ENCODE measurements at regions not wholly inside any gene's neighbourhood (a gene's known extent, or its start where the extent isn't known, plus 50 kb on each side); places are given as distances from the start of the nearest gene placed in this dataset.

DNA sequence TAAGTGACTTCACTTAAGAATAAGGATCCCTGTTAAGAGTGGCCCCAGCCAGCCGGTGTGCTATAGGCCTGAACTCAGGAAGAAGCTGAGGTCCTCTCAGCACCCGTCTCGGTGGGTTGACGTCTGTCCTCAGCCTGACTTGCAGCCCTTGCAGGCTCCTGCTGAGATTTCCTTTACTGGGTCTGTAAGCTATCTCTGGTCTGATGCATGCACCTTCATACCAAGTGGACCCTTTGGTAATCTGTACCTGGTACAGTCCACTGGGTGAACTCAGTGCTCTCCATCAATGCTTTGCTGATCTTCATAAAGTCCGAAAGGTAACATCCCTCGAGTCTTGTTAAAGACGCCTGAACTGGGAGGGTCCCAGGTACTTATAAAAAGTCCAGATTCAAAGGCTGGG is 212.0 kb upstream of the PPP2R3A start:
- no peaks in the 10 kb centered on the region for H3K4me1 ChIP-seq (replicated peaks in 1 of 2; ENCODE audit: control insufficient read depth in 2 of 2, insufficient read depth in 2 of 2, low read length in 2 of 2)
- H3K4me3 ChIP-seq, result no peak overlapping the region
- H3K9me1 ChIP-seq (ENCODE audit: control insufficient read depth, insufficient read depth, low read length), result no peaks in the 10 kb centered on the region
- H3K9ac ChIP-seq (ENCODE audit: insufficient read depth in 1 of 2, low read depth in 2 of 2, low read length in 2 of 2), result no peak overlapping the region
- DNase-seq (ENCODE audit: extremely low read depth in 1 of 4, low spot score in 3 of 4) (no peak), FAIRE-seq (no peak), ATAC-seq (no peak)
- intact Hi-C loops (cut with micrococcal nuclease) (no loop called here), in situ Hi-C loops (cut with MboI) (no loop called here)
- H3K27me3 ChIP-seq (ENCODE audit: control insufficient read depth in 2 of 2, insufficient read depth in 2 of 2, low read length in 2 of 2), result no peaks in the 10 kb centered on the region
- H3K9me3 ChIP-seq (replicated peaks; ENCODE audit: control insufficient read depth, insufficient read depth, low read depth, low read length), result no peaks in the 10 kb centered on the region
- no peak overlapping the region for H3K27ac ChIP-seq (ENCODE audit: extremely low read depth, low read depth, low read length)
- no peak for TF ChIP-seq RFX5 (IDR thresholded peaks at IDR 0.05; ENCODE audit: low read depth, low read length)
- TF ChIP-seq, protein P1, sequence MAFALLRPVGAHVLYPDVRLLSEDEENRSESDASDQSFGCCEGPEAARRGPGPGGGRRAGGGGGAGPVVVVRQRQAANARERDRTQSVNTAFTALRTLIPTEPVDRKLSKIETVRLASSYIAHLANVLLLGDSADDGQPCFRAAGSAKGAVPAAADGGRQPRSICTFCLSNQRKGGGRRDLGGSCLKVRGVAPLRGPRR (CRISPR knock-in tag; IDR thresholded peaks at IDR 0.05), result no peak
- no peak for TF ChIP-seq SMAD4 (CRISPR knock-in tag; conservative IDR thresholded peaks at IDR 0.05)
- TF ChIP-seq ERF (CRISPR knock-in tag; IDR thresholded peaks at IDR 0.05), result no peak
- no peak for TF ChIP-seq TGIF2 (CRISPR knock-in tag; IDR thresholded peaks at IDR 0.05)
- CTCF ChIA-PET (ENCODE audit: low intra/inter-chr PET ratio), result no interaction called here
- H3K36me3 ChIP-seq (ENCODE audit: control insufficient read depth, insufficient read depth, low read length), result no peaks in the 10 kb centered on the region
- H4K20me1 ChIP-seq (replicated peaks; ENCODE audit: control insufficient read depth, insufficient read depth, low read length), result no peaks in the 10 kb centered on the region
- no peaks in the 10 kb centered on the region for H3K79me2 ChIP-seq (ENCODE audit: control insufficient read depth, insufficient read depth, low read length)
- no peak overlapping the region for H3K4me2 ChIP-seq (ENCODE audit: insufficient read depth, low read length)
- H2AFZ ChIP-seq (ENCODE audit: low read depth, low read length), result no peak overlapping the region
- POLR2A ChIA-PET, result interaction anchor here (0.7 kb wide), 1 partner anchor 150 kb away, joined by 3 read pairs; no protein-coding TSS in a partner anchor
- WGBS (ENCODE audit: insufficient coverage, low coverage, missing lambda C conversion rate), result 3% methylated on average over 7 of the region's 7 CpGs
- BruUV-seq (replicated peaks), result no TSS peak

DNA sequence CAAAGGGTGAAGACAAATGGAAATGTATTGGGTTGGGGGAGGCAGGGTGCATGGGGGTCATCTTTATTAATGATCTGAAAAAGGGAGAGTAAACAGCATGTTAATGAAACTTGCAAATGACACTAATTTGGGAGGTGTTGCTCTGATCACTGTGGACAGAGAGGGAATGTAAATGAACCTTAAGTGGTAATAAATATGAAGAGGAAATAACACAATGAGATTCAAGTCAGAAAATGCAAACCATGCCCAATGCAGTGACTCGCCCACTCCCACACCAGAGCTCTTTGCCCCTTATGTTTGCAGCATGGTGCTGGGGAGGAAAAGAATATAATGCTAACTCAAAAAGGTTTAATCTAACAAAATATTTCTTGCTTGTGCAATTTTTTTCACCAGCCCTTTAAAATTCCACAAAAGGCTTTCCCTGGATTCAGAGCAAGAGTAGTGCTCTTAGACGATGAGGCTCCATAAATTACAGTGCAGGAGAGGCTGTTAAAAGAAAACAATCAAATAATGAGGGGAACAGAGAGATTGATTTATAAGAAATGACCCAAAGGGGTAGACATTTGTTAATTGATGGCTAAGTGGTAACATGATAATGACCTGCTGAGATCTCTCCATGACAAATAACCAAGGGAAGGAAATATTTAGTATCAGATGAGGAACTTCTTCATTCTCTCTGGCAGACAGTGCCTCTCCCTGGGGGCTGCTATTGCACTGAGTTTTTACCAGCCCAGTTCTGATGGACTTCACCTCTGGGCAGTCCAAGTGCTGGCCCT is 210.0 kb upstream of the PPP2R3A start:
- WGBS (ENCODE audit: insufficient coverage, low coverage, missing lambda C conversion rate), result 0% methylated on average over 2 of the region's 2 CpGs
- CTCF ChIA-PET (ENCODE audit: low intra/inter-chr PET ratio), result no interaction called here
- no peak for TF ChIP-seq ZNF124 (CRISPR knock-in tag; IDR thresholded peaks at IDR 0.05)
- TF ChIP-seq EP400 (IDR thresholded peaks at IDR 0.05), result no peak
- no peak for TF ChIP-seq SMAD2 (IDR thresholded peaks at IDR 0.05; ENCODE audit: low read depth, low read length)
- TF ChIP-seq, protein P2, sequence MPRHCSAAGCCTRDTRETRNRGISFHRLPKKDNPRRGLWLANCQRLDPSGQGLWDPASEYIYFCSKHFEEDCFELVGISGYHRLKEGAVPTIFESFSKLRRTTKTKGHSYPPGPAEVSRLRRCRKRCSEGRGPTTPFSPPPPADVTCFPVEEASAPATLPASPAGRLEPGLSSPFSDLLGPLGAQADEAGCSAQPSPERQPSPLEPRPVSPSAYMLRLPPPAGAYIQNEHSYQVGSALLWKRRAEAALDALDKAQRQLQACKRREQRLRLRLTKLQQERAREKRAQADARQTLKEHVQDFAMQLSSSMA (CRISPR knock-in tag; IDR thresholded peaks at IDR 0.05), result no peak
- TF ChIP-seq, protein P3, sequence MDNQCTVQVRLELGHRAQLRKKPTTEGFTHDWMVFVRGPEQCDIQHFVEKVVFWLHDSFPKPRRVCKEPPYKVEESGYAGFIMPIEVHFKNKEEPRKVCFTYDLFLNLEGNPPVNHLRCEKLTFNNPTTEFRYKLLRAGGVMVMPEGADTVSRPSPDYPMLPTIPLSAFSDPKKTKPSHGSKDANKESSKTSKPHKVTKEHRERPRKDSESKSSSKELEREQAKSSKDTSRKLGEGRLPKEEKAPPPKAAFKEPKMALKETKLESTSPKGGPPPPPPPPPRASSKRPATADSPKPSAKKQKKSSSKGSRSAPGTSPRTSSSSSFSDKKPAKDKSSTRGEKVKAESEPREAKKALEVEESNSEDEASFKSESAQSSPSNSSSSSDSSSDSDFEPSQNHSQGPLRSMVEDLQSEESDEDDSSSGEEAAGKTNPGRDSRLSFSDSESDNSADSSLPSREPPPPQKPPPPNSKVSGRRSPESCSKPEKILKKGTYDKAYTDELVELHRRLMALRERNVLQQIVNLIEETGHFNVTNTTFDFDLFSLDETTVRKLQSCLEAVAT (IDR thresholded peaks at IDR 0.05), result no peak
- TF ChIP-seq POLR2AphosphoS2 (IDR thresholded peaks at IDR 0.05; ENCODE audit: low read length), result no peak
- no peak for TF ChIP-seq DACH1 (IDR thresholded peaks at IDR 0.05; ENCODE audit: partially characterized antibody)
- TF ChIP-seq, protein P4, sequence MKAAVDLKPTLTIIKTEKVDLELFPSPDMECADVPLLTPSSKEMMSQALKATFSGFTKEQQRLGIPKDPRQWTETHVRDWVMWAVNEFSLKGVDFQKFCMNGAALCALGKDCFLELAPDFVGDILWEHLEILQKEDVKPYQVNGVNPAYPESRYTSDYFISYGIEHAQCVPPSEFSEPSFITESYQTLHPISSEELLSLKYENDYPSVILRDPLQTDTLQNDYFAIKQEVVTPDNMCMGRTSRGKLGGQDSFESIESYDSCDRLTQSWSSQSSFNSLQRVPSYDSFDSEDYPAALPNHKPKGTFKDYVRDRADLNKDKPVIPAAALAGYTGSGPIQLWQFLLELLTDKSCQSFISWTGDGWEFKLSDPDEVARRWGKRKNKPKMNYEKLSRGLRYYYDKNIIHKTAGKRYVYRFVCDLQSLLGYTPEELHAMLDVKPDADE (conservative IDR thresholded peaks at IDR 0.05; ENCODE audit: control insufficient read depth, low read depth, low read length), result no peak

More for the DNA sequence above, 210.0 kb upstream of the PPP2R3A start:
- DNase-seq (ENCODE audit: extremely low read depth in 1 of 4, low spot score in 3 of 4) (no peak), FAIRE-seq (no peak), ATAC-seq (no peak)
- no peaks in the 10 kb centered on the region for H4K20me1 ChIP-seq (replicated peaks; ENCODE audit: control insufficient read depth, insufficient read depth, low read length)
- no peaks in the 10 kb centered on the region for H3K79me2 ChIP-seq (ENCODE audit: control insufficient read depth, insufficient read depth, low read length)
- no peaks in the 10 kb centered on the region for H3K36me3 ChIP-seq (ENCODE audit: control insufficient read depth, insufficient read depth, low read length)
- H3K27me3 ChIP-seq (ENCODE audit: control insufficient read depth in 2 of 2, insufficient read depth in 2 of 2, low read length in 2 of 2), result no peaks in the 10 kb centered on the region
- no peaks in the 10 kb centered on the region for H3K9me1 ChIP-seq (ENCODE audit: control insufficient read depth, insufficient read depth, low read length)
- in situ Hi-C loops (cut with MboI) (no loop called here), intact Hi-C loops (cut with micrococcal nuclease) (no loop called here)
- H3K9me3 ChIP-seq (replicated peaks; ENCODE audit: control insufficient read depth, insufficient read depth, low read depth, low read length), result no peaks in the 10 kb centered on the region
- no peak overlapping the region for H3K9ac ChIP-seq (ENCODE audit: insufficient read depth in 1 of 2, low read depth in 2 of 2, low read length in 2 of 2)
- H3K27ac ChIP-seq (ENCODE audit: extremely low read depth, low read depth, low read length), result no peak overlapping the region
- H3K4me2 ChIP-seq (ENCODE audit: insufficient read depth, low read length), result no peak overlapping the region
- H2AFZ ChIP-seq (ENCODE audit: low read depth, low read length), result no peak overlapping the region
- H3K4me3 ChIP-seq, result no peak overlapping the region
- BruUV-seq (replicated peaks), result no TSS peak
- POLR2A ChIA-PET, result no interaction called here
- no peaks in the 10 kb centered on the region for H3K4me1 ChIP-seq (replicated peaks in 1 of 2; ENCODE audit: control insufficient read depth in 2 of 2, insufficient read depth in 2 of 2, low read length in 2 of 2)

All from K562 (cell line).